HUES48 (cell line): ENCODE measurements at regions not wholly inside any gene's neighbourhood (a gene's known extent, or its start where the extent isn't known, plus 50 kb on each side); places are given as distances from the start of the nearest gene placed in this dataset.

ENCODE experiments used
- H3K27ac ChIP-seq: one replicate; pipeline ENCODE4 v1.7.0; 2013; ENCODE audit warnings: low read depth, low read length, inconsistent platforms
- H3K27me3 ChIP-seq: 2 replicates; pipeline ENCODE4 v1.6.1; 2013; ENCODE audit warnings: mild to moderate bottlenecking, low read length; ENCODE audit not compliant: control insufficient read depth, insufficient read depth
- H3K36me3 ChIP-seq: 2 replicates; pipeline ENCODE4 v1.6.1; 2013; ENCODE audit warnings: low read length; ENCODE audit not compliant: control insufficient read depth, insufficient read depth
- H3K4me1 ChIP-seq: 2 replicates; pipeline ENCODE4 v1.6.1; 2013; ENCODE audit warnings: mild to moderate bottlenecking, low read length; ENCODE audit not compliant: control insufficient read depth, insufficient read depth
- H3K4me3 ChIP-seq: 2 replicates; pipeline ENCODE4 v1.5.1; 2013; ENCODE audit warnings: mild to moderate bottlenecking, low read depth, low read length
- H3K9ac ChIP-seq: 2 replicates; pipeline ENCODE4 v1.6.1; 2013; ENCODE audit warnings: mild to moderate bottlenecking, low read depth, low read length, moderate library complexity
- H3K9me3 ChIP-seq: 2 replicates; pipeline ENCODE4 v1.6.1; 2013; ENCODE audit warnings: low read length; ENCODE audit not compliant: control insufficient read depth, insufficient read depth

DNA sequence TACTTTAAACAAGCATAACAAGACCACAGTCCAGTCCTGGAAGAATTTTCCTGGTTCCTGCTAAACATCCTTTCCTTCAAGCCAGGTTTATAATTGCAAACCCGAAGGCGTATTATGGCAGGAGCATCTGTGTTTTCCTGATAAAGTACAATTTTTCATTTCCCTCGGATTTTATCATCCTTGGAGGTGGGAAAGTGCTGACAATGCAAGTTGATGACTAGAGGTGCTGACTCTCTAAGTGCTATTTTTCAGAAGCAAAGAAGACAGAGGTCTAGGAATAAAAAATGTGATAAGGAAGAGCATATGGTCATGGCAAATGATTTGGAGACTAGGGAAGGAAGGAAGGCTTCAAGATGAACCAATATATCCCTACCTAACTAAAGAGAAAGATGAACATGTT is 703.2 kb upstream of the LRRN3 start:
- H3K4me1 ChIP-seq = peaks cover 53% of the 10 kb centered on the region
- H3K27ac ChIP-seq = peak overlapping the region; percentile 72
- no peaks in the 10 kb centered on the region; the same call in 1 of the 2 replicates for H3K27me3 ChIP-seq
- H3K36me3 ChIP-seq = no peaks in the 10 kb centered on the region
- no peaks in the 10 kb centered on the region for H3K9me3 ChIP-seq
- no peak overlapping the region for H3K4me3 ChIP-seq
- no peak overlapping the region for H3K9ac ChIP-seq

DNA sequence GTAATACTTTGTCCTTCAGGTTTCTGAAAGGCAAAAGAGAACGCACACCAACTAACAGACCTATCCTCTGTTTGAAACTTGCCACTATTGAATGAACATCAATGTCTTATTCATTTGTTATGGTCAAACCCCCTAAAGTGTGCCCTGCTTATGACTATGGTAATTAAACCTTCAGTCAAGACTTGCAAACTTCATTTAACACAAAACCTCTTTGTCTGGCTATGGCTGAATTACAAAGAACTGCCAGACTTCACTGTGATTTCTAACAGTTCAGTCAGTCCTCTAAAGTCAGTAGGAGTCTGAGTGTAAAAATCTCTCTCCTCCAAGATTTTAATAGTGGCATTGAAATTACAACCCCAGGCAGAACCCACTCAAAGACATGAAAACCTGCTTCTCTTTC is 702.5 kb upstream of the LRRN3 start:
- H3K27me3 ChIP-seq = no peaks in the 10 kb centered on the region; the same call in 1 of the 2 replicates
- H3K27ac ChIP-seq = peak overlapping the region; percentile 72
- H3K4me1 ChIP-seq = peaks cover 45% of the 10 kb centered on the region
- H3K36me3 ChIP-seq = no peaks in the 10 kb centered on the region
- H3K9me3 ChIP-seq = no peaks in the 10 kb centered on the region
- 0 out of 2 replicates have a peak overlapping the region, but pooled peaks have one; percentile 17 for H3K4me3 ChIP-seq
- no peak overlapping the region for H3K9ac ChIP-seq

DNA sequence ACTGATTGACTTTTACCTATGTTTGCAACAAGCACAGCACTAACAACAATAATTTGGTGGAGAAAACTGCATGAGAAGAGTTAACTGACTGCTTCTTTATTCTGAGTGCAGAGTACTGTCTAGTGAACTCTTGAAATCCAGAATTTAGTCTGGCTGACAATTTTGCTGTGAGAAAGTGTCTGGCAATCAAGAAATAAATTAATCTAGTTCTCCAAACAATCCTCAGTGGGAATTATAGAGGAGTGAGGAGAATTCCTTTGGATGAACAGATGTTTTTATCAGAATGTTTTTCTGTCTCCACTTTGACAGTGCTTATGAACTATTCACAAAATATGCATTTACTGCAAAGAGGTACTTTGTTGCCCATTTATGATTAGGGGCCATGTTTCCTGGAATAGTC is 694.9 kb upstream of the LRRN3 start:
- H3K4me1 ChIP-seq = no peaks in the 10 kb centered on the region
- H3K9me3 ChIP-seq = no peaks in the 10 kb centered on the region
- no peaks in the 10 kb centered on the region for H3K36me3 ChIP-seq
- H3K27me3 ChIP-seq = no peaks in the 10 kb centered on the region
- H3K27ac ChIP-seq = no peak overlapping the region
- no peak overlapping the region for H3K4me3 ChIP-seq
- no peak overlapping the region for H3K9ac ChIP-seq

DNA sequence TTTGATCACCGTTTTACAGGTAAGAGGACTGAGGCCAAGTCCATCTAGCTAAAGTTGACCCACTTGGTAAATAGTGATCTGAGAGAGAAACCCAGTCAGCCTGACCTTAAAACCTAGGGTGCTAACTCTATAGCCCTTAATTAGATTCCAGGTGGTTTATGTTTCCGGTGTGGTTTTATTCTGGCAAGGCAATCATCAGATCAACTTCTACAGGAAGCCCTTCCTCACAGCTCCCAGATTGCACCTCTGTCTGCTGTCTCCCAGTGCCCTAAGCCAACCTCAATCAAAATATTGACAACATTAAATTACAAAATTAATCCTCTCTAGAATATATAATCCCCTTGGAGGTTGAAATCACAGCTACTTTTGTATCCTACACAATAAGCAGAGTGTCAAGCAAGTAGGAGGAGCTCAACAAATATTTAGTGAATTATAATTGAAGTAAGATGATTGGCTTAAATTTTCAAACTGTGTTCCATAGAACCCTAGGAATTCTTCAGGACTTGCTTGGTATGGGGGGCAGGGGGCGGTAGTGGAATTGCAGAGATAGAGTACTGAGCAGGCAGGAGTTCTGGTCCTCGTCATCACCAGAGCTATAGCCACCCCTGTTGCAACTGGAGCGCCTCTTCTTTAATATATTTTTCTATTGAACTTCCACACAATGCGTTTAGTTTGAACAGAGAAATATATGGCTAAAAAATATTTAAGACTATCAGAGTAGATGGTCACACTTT is 692.8 kb upstream of the LRRN3 start:
- H3K9me3 ChIP-seq = no peaks in the 10 kb centered on the region
- H3K27ac ChIP-seq = no peak overlapping the region
- H3K27me3 ChIP-seq = no peaks in the 10 kb centered on the region
- no peak overlapping the region for H3K9ac ChIP-seq
- H3K36me3 ChIP-seq = no peaks in the 10 kb centered on the region
- no peak overlapping the region for H3K4me3 ChIP-seq
- no peaks in the 10 kb centered on the region for H3K4me1 ChIP-seq

DNA sequence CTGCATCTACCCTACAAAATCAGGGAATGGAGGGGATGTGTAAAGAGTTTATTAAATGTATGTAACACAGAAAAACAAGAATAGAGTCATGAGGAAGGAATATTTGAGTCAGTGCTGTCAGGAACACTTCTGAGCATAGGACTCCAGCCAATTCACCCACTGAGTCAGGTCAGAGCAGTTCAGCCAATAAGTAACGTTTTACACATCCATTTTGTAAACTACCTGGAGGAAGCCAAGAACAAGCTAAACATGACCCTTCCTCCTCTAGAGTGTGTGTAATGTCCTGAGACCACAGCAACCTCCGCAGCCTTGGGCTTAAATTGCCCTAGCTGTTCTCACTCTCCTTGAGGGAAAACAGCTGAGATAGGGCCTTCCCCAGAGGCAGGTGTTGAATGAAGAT is 691.5 kb upstream of the LRRN3 start:
- H3K4me3 ChIP-seq = no peak overlapping the region
- no peak overlapping the region for H3K27ac ChIP-seq
- no peaks in the 10 kb centered on the region for H3K27me3 ChIP-seq
- no peaks in the 10 kb centered on the region for H3K9me3 ChIP-seq
- H3K9ac ChIP-seq = no peak overlapping the region
- no peaks in the 10 kb centered on the region for H3K4me1 ChIP-seq
- H3K36me3 ChIP-seq = no peaks in the 10 kb centered on the region

DNA sequence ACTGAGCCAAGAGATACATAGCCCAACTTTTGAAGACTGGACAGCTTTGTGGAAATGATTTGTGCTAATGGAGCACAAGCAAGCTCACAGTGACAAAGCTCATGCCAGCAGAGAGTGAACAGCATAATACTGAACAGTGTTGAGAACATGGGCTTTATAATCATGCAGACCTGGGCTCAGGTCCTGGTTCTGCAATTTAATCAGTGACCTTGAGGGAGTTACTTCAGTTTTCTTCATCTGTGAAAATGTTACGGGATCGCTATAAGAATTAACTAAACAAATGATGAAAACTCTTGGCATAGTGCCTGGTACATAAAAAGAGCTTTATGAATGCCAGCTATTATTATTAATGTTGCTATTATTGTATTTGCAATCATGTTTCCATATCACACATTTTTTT is 690.5 kb upstream of the LRRN3 start:
- Histone ChIP-seq H3K36me3 (no peaks in the 10 kb centered on the region), H3K27me3 (no peaks in the 10 kb centered on the region), H3K9ac (no peak overlapping the region), H3K4me1 (no peaks in the 10 kb centered on the region), H3K9me3 (no peaks in the 10 kb centered on the region), H3K4me3 (no peak overlapping the region), H3K27ac (no peak overlapping the region)

DNA sequence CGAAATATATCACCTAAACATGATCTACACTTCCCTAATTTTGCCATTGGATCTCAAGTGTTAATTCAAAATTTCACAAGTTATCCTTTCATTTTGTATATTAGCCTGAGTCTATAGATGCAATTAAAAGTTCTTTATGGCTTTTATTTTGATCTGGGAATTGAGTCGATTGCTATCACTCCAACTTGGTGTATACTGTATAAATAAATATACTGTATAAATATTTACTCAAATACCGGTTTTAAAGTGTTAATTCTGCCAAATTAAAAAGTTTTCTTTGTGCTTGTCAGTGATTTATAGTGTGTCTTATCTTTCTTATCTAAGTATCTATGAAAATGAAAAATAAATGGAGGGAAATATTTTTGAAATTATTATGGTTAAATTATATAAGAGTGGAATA is 683.7 kb upstream of the LRRN3 start:
- Histone ChIP-seq H3K27me3 (no peaks in the 10 kb centered on the region), H3K27ac (no peak overlapping the region), H3K9me3 (no peaks in the 10 kb centered on the region; the same call in 1 of the 2 replicates), H3K9ac (no peak overlapping the region), H3K4me3 (no peak overlapping the region), H3K36me3 (no peaks in the 10 kb centered on the region), H3K4me1 (no peaks in the 10 kb centered on the region)

DNA sequence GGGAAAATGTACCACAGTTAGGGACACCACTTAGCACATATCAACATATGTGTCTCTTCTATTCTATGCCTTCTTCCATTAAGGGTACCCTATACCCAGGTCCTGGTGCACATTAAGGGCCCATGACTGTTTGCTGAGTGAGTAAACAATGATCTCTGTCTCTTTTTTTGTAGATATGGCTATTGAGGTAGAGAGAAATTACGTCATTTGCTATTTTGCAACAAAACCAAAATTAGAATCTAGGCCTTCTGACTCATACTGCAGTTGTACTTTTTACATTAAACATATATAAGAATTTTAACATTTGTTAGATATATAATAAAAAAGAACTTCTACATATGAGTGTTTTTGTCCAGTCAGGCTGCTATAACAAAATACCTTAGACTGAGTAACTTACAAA is 683.2 kb upstream of the LRRN3 start:
- H3K9me3 ChIP-seq = no peaks in the 10 kb centered on the region; the same call in 1 of the 2 replicates
- no peak overlapping the region for H3K9ac ChIP-seq
- H3K36me3 ChIP-seq = no peaks in the 10 kb centered on the region
- H3K27me3 ChIP-seq = no peaks in the 10 kb centered on the region
- no peak overlapping the region for H3K4me3 ChIP-seq
- no peaks in the 10 kb centered on the region for H3K4me1 ChIP-seq
- H3K27ac ChIP-seq = no peak overlapping the region

DNA sequence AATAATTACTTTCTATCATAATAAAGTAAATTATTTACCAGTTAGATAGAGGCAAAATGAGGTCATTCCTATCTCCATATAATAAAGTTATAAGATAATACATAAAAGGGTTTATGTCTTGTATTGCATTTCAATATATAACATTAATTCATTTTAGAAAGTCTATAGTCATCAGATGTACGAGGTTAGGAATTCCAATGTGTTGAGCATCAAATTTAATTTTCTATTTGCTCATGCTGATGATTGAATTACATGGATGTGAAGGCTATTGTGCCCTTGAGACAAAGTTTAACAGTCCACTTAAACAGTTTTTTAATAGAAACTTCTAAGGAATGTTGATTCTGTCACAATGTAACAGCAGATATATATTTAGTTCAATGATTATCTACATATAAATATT is 678.3 kb upstream of the LRRN3 start:
- Histone ChIP-seq H3K27me3 (no peaks in the 10 kb centered on the region), H3K4me1 (no peaks in the 10 kb centered on the region), H3K9me3 (no peaks in the 10 kb centered on the region; the same call in 1 of the 2 replicates), H3K27ac (no peak overlapping the region), H3K4me3 (no peak overlapping the region), H3K9ac (no peak overlapping the region), H3K36me3 (no peaks in the 10 kb centered on the region)

DNA sequence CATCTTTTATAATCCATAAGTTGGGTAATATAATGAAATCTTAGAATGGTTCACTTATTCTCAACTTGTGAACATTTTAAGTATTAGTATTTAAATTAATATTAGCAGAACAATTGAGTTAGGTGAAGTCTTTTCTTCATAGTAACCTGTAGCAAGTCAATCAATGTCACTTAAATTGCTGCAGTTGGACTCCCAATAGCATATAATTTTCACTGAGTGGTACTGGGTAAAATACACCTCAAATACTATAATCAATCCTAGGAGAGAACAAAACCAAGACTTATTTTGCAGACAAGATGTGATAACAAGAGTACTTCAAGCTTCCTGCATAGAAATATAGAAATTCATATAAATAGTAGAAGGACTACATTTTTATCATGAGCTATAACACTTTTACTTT is 677.9 kb upstream of the LRRN3 start:
- Histone ChIP-seq H3K4me1 (no peaks in the 10 kb centered on the region), H3K9ac (no peak overlapping the region), H3K27me3 (no peaks in the 10 kb centered on the region), H3K4me3 (no peak overlapping the region), H3K27ac (no peak overlapping the region), H3K36me3 (no peaks in the 10 kb centered on the region), H3K9me3 (no peaks in the 10 kb centered on the region; the same call in 1 of the 2 replicates)

DNA sequence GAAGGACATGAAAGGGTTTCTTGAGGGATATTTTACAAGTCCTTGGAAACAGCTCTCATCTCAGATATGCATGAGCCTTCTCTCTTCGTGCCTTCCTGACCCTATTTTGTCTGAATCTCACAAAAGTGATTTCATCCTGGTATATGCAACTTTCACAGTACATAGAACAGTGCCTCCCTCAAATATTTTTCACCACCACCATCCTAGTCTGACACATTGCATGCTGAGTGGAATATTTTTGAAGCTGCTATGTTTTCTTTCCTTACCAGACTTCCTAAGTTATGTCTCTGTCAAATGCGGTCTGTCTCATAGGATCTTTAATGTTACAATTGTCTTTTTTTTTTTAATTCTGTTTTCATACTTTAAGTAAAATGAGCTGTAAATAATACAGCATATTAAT is 673.3 kb upstream of the LRRN3 start:
- H3K9ac ChIP-seq = no peak overlapping the region
- no peaks in the 10 kb centered on the region for H3K9me3 ChIP-seq
- no peaks in the 10 kb centered on the region for H3K36me3 ChIP-seq
- 0 out of 2 replicates have a peak, but pooled peaks cover 4% of the 10 kb centered on the region for H3K4me1 ChIP-seq
- no peaks in the 10 kb centered on the region for H3K27me3 ChIP-seq
- no peak overlapping the region for H3K4me3 ChIP-seq
- no peak overlapping the region for H3K27ac ChIP-seq
